Cardiac fibroblast (primary cell): ENCODE measurements at regions not wholly inside any gene's neighbourhood (a gene's known extent, or its start where the extent isn't known, plus 50 kb on each side); places are given as distances from the start of the nearest gene placed in this dataset.

Experiments
- DNase-seq, 2 donors: peaks; one replicate each; pipeline versions ENCODE4 v3.0.0 to v3.0.0-alpha.2; 2010; ENCODE audit warnings: low read depth in 2 of 2
- H3K4me3 ChIP-seq, 2 donors: replicated peaks in 1 of 2; 1 replicate in 1 of 2; 2 replicates in 1 of 2; pipeline ENCODE4 v1.5.1; 2011; ENCODE audit warnings: low read depth in 2 of 2, low read length in 2 of 2, mild to moderate bottlenecking in 2 of 2, moderate library complexity in 1 of 2
- CTCF ChIP-seq: IDR thresholded peaks from one replicate; pipeline ENCODE4 v1.5.1; 2011; ENCODE audit warnings: low read depth, mild to moderate bottlenecking, low read length, inconsistent platforms

- no peak for TF ChIP-seq CTCF
- H3K4me3 ChIP-seq = no peak overlapping the region
- DNase-seq = no peak
These were observed 189.0 kb upstream of the PPP1R26 start for GRCh38 chr9:135290566-135290965.

GRCh38 chr9:135291165-135291564 lies 188.4 kb upstream of the PPP1R26 start:
- no peak overlapping the region for H3K4me3 ChIP-seq
- no peak for TF ChIP-seq CTCF
- DNase-seq = no peak

DNA sequence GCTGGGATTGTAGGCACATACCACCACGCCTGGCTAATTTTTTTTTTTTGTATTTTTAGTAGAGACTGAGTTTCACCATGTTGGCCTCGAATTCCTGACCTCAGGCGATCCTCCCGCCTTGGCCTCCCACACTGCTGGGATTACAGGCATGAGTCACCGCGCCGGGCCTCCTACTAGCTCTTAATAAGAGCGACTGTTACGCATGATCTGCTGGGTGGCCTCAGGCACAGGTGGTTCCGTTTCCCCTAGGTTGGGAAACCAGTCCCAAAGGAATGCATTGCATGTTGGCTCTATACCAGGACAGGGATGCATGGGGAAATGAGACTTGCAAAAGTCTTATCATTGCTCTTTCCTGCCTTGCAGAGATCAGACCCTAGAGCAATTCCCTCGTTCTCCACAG lies 184.7 kb upstream of the PPP1R26 start:
- no peak for TF ChIP-seq CTCF
- DNase-seq = no peak
- H3K4me3 ChIP-seq = no peak overlapping the region

DNA sequence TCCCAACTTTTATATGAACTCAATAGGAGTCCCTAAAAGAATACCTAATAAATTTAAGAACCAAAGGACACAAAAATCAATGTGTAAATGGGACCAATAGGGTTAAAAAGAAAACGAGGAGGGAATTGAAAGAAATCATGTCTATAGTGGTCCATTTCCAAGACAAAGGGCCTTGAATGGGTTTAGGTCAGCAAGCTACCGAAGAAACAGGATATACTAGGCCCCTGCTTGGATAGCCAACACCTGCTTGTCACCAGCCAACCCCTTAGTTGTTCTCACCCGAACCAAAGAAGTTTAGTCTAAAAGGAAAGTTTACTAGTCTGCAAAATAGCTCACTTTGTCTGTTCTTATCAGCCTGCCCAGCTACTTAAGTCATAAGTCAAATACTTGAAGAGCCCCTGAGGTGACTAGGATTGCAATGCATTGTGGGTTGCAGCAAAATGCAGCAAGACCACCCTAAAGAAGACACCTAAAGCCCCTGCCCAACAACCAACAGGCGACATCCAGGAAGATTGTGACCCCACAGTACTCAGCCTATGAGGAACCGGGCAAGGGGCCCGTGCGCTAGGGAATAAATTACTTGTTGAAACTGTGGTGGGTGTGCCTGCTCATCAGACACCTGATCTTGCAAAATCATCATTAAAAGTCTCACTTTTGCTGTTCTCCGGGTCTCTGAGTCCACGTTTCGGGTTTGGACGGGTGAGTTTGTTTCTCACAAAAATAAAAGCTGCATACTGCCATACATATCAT lies 183.9 kb upstream of the PPP1R26 start:
- no peak for TF ChIP-seq CTCF
- H3K4me3 ChIP-seq = no peak overlapping the region
- DNase-seq = no peak

GRCh38 chr9:135296735-135297455 lies 182.7 kb upstream of the PPP1R26 start:
- no peak for DNase-seq
- no peak for TF ChIP-seq CTCF
- H3K4me3 ChIP-seq = no peak overlapping the region

GRCh38 chr9:135297456-135298075 lies 182.0 kb upstream of the PPP1R26 start:
- H3K4me3 ChIP-seq = no peak overlapping the region
- DNase-seq = no peak
- TF ChIP-seq CTCF = no peak
